Immature natural killer cell (primary cell): ENCODE measurements at regions not wholly inside any gene's neighbourhood (a gene's known extent, or its start where the extent isn't known, plus 50 kb on each side); places are given as distances from the start of the nearest gene placed in this dataset.
"Not testable (repeated sequence)": the region's sequence is repeated elsewhere in the genome, so short reads cannot be mapped to it uniquely, and the experiment has no call there.

Source experiments
- DNase-seq, 3 donors: peaks; one replicate each; pipeline ENCODE4 v3.0.0; 2022; ENCODE audit warnings: mixed read lengths in 1 of 3
- H3K27ac Mint-ChIP-seq, 6 donors: one replicate each; pipeline ENCODE4 v1.8.0; 2020; ENCODE audit warnings: mixed read lengths in 6 of 6, mild to moderate bottlenecking in 5 of 6, inconsistent platforms in 4 of 6, moderate library complexity in 3 of 6
- H3K27me3 Mint-ChIP-seq, 3 donors: one replicate each; pipeline ENCODE4 v1.8.0; 2020 to 2021; ENCODE audit warnings: low read depth in 3 of 3, mild to moderate bottlenecking in 3 of 3, mixed read lengths in 3 of 3, moderate library complexity in 3 of 3, inconsistent platforms in 1 of 3
- H3K36me3 Mint-ChIP-seq, 3 donors: one replicate each; pipeline ENCODE4 v1.8.0; 2020; ENCODE audit warnings: mixed read lengths in 3 of 3, inconsistent platforms in 2 of 3, mild to moderate bottlenecking in 2 of 3
- H3K4me1 Mint-ChIP-seq, 2 donors: one replicate each; pipeline ENCODE4 v1.8.0; 2020; ENCODE audit warnings: inconsistent platforms in 2 of 2, mild to moderate bottlenecking in 2 of 2, mixed read lengths in 2 of 2, moderate library complexity in 1 of 2
- H3K4me3 Mint-ChIP-seq, 5 donors: one replicate each; pipeline ENCODE4 v1.8.0; 2020; ENCODE audit warnings: mild to moderate bottlenecking in 5 of 5, mixed read lengths in 5 of 5, inconsistent platforms in 3 of 5, moderate library complexity in 3 of 5
- H3K9me3 Mint-ChIP-seq, 6 donors: one replicate each; pipeline ENCODE4 v1.8.0; 2020; ENCODE audit warnings: mild to moderate bottlenecking in 6 of 6, mixed read lengths in 6 of 6, inconsistent platforms in 4 of 6, moderate library complexity in 3 of 6

- H3K4me1 Mint-ChIP-seq, H3K27ac Mint-ChIP-seq, H3K9me3 Mint-ChIP-seq, H3K4me3 Mint-ChIP-seq, H3K36me3 Mint-ChIP-seq, H3K27me3 Mint-ChIP-seq, DNase-seq: not testable (repeated sequence)
Measured at GRCh38 chr16:14016362-14016761, 54.8 kb upstream of the MRTFB start.

- H3K4me3 Mint-ChIP-seq, result no peak overlapping the region
- no peaks in the 10 kb centered on the region for H3K9me3 Mint-ChIP-seq
Measured at GRCh38 chr16:14017886-14018285, 53.2 kb upstream of the MRTFB start.

GRCh38 chr16:14018851-14019250 lies 52.3 kb upstream of the MRTFB start:
- H3K27ac Mint-ChIP-seq, result no peak overlapping the region
- peaks cover 0 to 2% (median 2%) of the 10 kb centered on the region in 3 donors for H3K27me3 Mint-ChIP-seq
- H3K9me3 Mint-ChIP-seq, result no peaks in the 10 kb centered on the region
- no peak for DNase-seq
- H3K4me1 Mint-ChIP-seq, result no peaks in the 10 kb centered on the region
- H3K36me3 Mint-ChIP-seq, result no peaks in the 10 kb centered on the region
- no peak overlapping the region for H3K4me3 Mint-ChIP-seq

More at GRCh38 chr16:14017886-14018285, 53.2 kb upstream of the MRTFB start:
- Mint-ChIP-seq H3K36me3 (no peaks in the 10 kb centered on the region), H3K4me1 (no peaks in the 10 kb centered on the region), H3K27ac (no peak overlapping the region), H3K27me3 (peaks cover 0 to 2% (median 0%) of the 10 kb centered on the region in 3 donors)
- DNase-seq, result no peak

GRCh38 chr16:14020141-14020540 lies 51.0 kb upstream of the MRTFB start:
- DNase-seq, result no peak
- Mint-ChIP-seq H3K4me1 (no peaks in the 10 kb centered on the region), H3K27me3 (peaks cover 0 to 2% (median 2%) of the 10 kb centered on the region in 3 donors), H3K9me3 (no peaks in the 10 kb centered on the region), H3K36me3 (no peaks in the 10 kb centered on the region), H3K27ac (no peak overlapping the region), H3K4me3 (no peak overlapping the region)
